ENCODE measurements at regions not wholly inside any gene's neighbourhood (a gene's known extent, or its start where the extent isn't known, plus 50 kb on each side); places are given as distances from the start of the nearest gene placed in this dataset.
"Not testable (repeated sequence)": the region's sequence is repeated elsewhere in the genome, so short reads cannot be mapped to it uniquely, and the experiment has no call there.

DNA sequence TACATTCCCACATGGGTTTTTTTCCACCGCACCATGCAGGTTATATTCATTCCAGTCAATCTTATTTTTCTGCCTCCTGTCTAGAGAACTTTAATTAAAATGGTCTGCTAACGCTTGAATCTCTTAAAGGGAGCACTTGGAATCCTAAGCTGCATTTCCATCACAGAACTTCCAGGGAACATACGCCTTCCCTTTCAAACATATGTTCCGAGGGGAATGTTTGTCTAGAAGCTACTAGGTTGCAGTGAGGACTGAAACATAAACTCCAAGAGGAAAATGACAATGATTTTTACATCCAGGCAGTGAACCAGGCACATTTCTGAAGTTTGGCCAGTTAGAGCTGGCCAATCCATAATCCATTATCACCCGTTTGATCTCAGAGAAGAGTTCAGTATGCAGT lies 375.5 kb upstream of the NRP1 start:
- no peak for DNase-seq

DNA sequence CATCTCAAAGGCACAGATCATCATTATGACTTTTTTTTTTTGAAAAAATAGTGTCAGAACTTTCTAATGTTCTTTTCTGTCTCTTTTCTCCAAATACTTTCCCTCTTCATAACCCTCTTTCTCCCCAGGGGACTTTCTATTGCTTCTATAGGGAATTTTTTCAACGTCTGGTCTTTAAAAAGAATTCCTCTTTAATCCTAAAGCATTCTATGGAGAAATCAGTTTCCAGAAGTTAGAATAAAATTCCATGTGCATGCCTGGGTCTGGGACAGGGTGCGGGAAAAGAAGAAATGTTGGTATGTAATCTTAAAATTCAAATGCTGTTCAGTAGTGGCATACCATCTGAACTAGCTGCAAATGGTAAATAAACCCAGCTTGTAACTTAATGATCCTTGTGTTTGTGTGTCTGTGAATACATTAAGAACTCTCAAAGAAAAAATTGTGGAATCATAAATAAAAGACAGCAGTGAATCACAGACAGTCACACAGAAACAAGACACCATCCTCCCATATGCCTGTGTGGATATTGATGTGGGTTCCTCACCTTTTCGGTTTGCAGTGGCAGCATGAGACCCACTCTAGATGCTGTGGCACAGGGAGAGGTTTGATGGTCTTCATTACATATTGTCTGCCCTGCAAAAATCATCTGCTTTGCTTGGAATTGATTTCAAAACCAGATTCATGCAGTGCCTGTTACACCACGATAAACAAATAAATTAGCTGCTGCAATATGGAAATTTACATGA lies 374.7 kb upstream of the NRP1 start:
- DNase-seq, result no peak

DNA sequence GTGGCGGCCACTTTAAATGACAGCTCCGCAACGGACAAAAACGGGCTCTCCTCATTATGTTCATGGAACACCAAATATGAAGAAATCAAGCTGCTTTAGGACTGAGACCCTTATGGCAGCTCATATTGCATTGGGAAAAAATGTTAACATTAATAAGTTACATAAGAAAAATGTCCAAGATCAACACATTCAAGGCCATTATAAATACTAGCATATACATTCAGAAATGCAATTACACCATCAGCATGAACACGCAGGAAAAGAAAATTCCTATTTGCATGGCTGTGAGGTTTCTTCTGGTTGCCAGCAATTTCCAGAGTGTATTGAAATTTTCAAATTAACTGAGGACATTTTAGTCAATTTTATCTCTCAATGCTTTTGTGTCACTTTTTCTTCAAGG lies 374.1 kb upstream of the NRP1 start:
- no peak for DNase-seq

DNA sequence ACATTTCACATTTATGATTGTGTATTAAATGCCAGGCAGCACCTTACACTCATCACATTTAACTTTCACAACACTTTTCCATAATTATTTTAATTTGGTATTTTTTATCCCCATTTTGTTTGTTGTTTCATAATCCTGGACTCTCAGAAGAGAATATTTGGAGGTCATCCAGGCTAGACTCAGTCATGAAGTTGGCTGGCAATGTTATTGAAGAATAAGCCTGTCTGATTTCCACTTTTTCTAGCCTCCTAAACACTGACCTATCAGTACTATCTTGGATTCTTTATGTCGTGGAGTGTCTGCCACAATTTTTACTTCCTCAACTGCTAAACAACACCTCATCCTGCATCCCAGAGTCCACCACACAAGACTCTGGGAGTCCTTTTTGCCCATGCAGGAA lies 372.3 kb upstream of the NRP1 start:
- no peak for DNase-seq

DNA sequence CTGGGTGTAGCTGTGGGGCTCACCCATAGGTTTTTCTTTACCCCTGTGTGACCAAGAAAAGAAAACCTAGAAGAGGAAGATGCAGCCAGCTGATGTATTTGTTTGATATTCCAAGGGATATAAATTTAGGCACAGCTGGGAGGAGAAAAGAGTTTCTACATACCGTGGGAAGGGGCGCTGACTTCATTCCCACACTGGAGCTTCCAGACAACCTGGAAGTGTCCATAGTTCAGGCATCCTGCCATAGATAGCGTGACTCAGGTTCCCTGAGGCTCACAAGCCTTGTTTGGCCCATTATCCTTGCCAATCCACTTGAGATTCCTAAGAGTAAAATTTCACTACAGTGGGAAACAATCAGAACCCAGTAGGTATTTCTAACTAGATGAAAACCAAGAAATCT lies 371.7 kb upstream of the NRP1 start:
- no peak for DNase-seq

DNA sequence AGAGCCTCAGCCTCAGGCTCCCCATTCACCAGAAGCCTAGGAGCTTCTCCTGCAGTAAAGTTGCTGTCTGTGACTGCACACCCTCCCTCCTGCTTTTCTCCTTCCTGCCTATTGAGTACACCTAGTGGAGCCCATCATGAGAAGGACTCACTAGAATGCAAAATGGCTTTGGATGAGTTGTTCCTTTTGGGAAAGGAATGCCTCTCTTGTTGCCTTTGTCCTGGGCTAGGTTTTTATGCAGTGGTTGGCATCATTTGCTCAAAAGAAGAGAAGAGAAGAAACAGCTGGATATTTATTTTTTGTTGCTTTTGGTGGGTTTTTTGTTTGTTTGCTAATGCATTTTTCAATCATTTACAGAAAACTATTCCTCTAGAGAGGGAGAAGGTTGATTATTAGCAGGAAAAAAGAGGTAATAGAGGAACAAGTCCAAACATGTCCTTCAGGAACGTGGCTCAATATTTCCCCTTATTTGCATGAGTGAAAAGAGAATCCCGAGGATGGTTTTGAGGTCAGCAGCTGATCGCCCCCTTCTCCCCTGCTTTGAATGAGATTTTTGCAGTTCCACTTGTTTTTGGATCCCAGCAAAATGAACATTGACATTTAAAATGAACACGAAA lies 369.9 kb upstream of the NRP1 start:
- DNase-seq, result no peak

DNA sequence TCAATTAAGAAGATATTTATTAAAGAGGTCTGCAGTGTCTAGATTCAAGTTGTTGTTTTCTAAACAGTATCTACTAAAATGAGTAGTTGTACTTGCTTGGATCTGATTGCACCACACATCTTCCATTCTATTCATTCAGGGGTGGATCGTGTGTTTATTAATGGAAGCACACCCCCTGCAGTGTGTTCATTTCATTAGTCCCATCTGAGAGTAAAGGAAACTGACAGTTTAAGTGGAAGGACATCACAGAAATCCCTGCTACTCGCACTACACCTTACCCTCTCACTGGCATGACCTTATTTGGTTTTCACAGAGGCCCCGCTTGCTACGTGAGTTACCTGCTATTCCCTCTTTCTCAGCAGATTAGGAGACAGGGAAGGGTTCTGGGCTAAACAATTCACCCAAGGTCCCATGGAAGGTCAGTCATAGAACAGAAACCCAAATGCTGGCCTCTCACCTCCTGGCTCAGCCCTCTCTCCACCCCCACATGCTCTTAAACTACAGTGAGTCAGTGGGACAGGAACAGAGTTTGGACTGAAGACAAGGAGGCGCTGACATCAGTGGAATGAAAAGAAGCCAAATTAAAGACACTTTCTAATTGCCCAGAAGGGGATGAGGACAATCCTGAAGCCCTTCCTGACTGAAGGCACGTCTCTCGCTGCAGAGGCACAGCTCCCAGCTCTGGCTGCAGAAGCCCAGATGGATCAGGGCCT lies 369.2 kb upstream of the NRP1 start:
- DNase-seq, result peak in 1 of 58 donors; percentile 4

DNA sequence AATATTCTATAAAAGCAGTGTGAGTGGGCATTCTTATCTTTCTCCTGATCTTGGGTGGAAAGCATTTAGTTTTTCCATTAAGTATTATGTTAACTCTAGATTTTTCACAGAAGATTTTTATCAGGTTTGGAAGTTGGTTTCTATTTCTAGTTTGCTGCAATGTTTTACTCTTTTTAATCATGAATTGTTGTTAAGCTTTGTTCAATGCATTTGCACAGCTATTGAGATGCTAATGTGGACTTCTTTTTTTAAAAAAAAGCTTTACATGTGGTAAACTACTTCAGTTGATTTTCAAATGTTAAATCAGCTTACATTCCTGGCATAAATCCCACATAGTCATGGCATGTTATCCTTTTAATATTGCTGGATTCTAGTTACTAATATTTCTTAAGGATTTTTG lies 363.6 kb upstream of the NRP1 start:
- DNase-seq, result no peak

DNA sequence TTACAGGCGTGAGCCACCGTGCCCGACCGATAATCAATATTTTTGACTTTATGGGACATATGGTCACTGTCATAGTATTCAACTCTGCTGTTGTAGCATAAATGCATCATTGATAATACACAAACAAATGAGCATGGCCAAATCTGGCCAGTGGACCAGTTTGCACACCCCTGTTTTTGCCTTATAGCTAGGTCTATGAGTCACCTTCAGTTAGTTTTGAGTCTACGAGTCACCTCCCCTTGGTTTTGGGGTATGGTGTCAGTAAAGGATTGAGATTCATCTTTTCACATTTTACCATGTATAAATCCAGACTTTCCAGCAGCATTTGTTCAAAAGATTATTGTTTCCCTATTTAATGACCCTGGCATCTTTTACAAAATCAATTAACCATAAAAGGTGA lies 362.5 kb upstream of the NRP1 start:
- DNase-seq, result no peak

DNA sequence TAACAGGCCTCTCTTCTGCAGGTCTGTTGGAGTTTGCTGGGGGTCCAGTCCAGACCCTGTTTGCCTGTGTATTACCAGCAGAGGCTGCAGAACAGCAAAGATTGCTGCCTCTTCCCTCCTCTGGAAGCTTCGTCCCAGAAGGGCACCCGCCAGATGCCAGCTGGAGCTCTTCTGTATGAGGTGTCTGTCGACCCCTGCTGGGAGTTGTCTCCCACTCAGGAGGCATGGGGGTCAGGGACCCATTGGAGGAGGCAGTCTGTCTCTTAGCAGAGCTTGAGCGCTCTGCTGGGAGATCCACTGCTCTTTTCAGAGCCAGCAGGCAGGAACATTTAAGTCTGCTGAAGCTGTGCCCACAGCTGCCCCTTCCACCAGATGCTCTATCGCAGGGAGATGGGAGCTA lies 361.1 kb upstream of the NRP1 start:
- DNase-seq, result no peak

DNA sequence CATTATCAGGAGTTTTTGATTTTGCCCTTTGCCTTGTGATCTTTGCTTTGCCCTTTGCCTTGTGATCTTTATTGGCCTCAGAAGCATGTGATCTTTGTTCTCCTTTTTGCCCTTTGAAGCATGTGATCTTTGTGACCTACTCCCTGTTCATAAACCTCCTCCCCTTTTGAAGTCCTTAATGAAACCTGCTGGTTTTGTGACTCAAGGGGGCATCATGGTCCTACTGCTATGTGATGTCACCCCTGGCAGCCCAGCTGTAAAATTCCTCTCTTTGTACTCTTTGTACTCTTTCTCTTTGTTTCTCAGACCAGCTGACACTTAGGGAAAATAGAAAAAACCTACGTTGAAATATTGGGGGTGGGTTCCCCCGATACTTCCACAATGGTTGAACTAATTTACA lies 356.1 kb upstream of the NRP1 start:
- not testable (repeated sequence) for DNase-seq

DNA sequence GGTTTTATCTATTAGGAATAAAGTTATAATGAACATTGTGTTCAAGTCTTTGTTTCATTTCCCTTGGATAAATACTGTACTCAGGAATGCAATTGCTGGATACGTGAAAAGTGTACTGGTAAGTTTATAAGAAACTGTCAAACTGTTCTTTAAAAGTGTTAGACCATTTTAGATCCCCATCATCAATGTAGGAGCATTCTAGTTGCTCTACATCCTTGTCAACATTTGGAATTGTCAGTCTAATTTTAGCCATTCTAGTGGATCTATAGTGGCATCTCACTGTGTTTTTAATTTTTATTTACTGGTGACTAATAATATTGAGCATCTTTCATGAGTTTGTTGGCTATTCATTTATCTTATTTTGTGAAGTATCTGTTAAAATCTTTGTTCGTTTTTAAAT lies 354.0 kb upstream of the NRP1 start:
- no peak for DNase-seq

DNA sequence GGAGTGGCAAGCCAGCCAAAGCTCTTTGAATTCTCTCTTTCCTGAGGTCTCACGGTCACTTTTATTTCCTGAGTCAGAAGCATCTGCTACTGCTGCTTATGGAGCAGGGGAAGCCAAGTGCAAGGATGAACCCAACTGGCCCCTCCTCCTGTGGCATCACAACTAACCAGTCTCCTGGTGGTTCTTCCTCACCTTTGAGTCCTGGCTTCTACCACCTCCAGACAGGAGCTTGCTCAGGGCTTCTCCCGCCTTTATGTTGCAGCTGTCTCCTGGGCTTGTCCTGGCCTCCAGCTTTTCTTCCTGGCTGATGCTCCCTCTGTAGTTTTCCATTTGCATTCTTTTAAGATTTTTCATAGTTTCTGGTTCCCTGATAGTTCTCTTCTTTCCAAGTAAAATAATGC lies 349.7 kb upstream of the NRP1 start:
- DNase-seq, result no peak

DNA sequence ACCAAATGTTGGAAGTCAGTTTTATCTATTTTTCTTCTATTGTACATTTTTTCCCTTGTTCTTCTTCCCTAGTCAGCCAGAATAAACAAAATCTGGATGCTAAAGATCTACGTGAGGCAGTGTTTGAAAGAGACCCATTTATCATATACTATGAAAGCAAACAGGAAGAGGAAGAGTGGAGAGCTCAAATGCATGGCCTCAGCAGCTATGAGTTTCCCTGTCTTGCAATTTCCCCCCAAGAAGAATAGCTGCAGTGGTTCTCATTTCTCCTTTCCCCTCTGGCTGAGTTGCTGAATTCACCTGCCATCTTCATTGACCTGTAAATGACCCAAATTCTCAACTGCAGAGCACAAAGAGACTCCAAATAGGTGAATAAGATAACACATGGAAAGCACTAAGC lies 347.1 kb upstream of the NRP1 start:
- no peak for DNase-seq

DNA sequence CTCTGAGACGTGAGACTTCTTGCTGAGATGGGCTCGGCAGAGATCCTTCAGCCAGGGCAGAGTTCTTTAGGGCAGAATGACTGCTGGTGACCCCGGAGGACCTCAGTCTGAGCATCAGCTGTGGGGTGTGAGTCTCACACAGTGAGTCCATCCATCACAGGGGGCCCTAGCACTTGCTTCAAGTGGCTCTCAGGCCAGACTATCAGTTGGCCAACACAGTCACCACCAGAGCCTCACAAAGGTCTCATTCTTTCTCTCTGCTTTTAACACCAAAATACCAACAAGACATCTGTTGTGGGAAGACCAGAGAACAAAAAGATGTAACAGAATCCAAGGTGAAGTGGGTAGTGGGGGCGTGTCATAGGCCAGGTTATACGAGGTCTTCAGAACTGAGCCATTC lies 345.6 kb upstream of the NRP1 start:
- DNase-seq, result no peak

DNA sequence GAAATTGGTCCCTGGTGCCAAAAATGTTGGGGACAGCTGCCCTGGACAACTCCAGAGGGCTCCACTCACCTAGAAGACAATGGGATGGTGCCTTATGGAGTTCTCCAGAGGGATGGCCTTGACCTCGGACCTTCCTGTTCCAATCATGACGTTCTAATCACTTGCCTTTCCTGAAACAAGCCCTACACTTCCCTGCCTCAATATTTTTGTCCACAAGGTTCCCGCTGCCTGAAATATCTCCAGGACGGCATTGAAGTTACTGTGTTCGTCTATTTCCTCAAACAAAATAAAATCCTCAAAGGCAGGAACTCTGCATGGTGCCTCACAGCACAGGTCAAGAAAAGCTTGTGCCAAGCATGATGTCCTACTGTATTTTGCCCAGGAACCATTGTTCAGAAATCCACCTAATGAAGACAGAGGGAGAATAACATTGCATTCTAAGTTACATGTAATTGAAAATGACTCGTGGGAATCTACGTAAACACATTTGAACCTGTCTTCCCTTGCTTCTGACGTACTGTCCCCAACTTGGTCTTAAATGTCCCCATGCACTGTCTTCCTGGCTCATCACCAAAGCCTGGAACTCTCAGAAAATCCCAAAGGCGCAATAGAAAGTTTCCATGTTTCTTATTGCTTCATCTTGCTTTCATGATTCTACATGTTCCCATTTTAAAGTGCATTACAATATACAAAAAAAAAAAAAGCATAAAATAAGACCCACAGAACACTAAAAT lies 342.3 kb upstream of the NRP1 start:
- DNase-seq, result no peak

DNA sequence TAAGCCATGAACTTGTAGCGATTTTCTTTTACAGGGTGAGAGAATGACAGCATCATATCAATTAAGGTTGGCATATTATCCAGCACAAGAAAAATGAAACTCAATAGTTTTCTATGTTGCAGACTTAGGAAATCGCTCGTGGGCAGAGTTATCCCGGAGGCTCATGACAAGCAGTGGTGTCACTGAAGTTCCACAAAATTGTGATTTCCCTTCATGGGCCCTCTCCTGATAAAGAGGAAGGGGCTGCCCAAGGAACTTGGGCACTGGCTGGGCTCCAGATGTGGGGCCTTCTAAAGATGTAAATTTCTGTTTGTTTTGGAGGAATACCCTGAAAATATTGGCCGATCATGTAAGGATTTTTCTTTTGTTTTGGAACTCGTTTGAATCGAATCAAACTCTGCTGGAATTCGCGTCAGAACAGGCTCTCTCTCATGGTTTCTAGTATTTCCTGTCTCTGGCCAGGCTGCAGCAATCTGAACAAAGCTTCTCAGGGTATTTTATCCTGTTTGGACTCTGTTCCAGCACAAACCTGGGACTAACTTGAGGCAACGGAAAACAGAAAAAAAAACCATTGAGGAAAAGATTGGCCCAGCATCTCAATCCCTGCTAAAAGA lies 340.6 kb upstream of the NRP1 start:
- no peak for DNase-seq

DNA sequence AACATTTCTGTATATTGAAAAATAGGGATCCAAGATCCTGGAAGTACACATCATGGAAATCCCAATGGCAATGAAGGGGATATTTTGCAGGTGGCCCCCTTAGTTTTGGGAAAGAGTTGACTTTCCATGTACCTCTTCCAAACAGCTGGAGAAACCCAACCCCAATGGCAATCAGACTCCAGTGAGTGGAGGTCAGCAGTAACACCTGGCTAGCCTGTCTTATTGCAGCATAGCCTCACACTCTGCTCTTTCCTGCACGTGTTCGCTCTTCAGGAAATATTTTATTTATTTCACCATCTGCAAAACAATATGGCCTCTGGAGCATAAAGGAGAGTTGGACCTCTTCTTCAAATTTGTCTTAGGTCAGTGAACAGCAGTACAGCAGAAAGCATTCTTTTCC lies 340.0 kb upstream of the NRP1 start:
- DNase-seq, result no peak

DNA sequence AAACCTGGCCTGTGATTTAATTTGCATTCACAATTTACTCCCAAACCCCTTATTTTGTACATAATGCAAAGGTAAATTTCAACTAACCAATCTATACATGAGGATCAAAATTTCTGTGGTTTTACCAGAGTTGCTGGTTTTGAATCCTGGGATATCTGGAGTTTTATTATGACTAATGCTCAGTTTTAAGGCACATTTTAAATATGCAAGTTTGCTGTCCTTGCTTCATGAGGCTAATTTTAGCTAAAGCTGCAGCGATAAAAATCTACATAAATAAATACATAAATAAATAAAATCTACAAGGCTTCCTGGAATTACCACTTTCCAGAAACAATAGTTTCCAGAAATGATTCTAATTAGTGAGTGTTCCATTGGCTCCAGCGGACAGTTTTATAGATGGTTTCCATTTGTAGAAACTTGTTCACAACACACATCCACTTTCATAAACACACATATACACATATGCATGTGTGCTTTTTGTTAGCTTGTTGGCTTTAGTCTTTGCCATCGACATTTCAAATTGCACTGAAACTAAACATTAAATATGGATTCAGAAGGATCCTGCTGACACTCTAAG lies 339.5 kb upstream of the NRP1 start:
- DNase-seq, result no peak

DNA sequence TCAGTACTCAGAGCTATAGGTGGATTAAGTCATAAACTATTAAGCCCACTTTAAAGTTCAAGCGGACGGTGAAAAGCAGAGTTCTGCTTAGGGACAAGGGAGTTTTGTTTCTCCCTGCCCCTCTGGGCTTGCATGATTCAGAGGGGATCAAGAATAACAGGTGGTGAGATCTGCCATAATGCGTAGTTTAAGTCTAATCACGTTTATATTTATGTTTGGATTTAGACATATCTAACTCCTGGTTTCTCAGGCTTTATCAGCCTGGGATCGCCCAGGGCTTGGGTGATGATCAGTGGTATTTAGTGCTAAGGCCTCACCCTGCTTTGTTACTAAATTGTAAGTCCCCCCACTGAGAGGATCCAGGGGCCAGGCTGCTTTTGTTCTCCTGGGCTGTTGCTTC lies 335.4 kb upstream of the NRP1 start:
- no peak for DNase-seq

All from anterior cingulate cortex (tissue), 58 donors.